ENCODE measurements at regions not wholly inside any gene's neighbourhood (a gene's known extent, or its start where the extent isn't known, plus 50 kb on each side); places are given as distances from the start of the nearest gene placed in this dataset.

- Mint-ChIP-seq H3K36me3 (ENCODE audit: low read depth, unreplicated experiment) (no peaks in the 10 kb centered on the region), H3K27ac (ENCODE audit: unreplicated experiment) (no peak overlapping the region), H3K27me3 (ENCODE audit: low read depth, unreplicated experiment) (no peaks in the 10 kb centered on the region), H3K4me1 (ENCODE audit: low read depth, unreplicated experiment) (no peaks in the 10 kb centered on the region), H3K4me3 (ENCODE audit: unreplicated experiment) (no peak overlapping the region), H3K9me3 (ENCODE audit: unreplicated experiment) (no peaks in the 10 kb centered on the region)
- Histone ChIP-seq H2AFZ (ENCODE audit: low read depth, low read length) (no peak overlapping the region), H3K79me2 (ENCODE audit: insufficient read depth, low read length) (no peaks in the 10 kb centered on the region), H3K4me1 (ENCODE audit: insufficient read depth, low read length) (no peaks in the 10 kb centered on the region), H3K9me3 (ENCODE audit: insufficient read depth, low read depth, low read length) (no peaks in the 10 kb centered on the region), H3K4me2 (ENCODE audit: low read length) (no peak overlapping the region), H4K20me1 (ENCODE audit: insufficient read depth, low read length) (no peaks in the 10 kb centered on the region), H3K27ac (ENCODE audit: low read depth, low read length) (no peak overlapping the region), H3K27me3 (ENCODE audit: insufficient read depth, low read length) (no peaks in the 10 kb centered on the region), H3K9ac (ENCODE audit: low read length) (no peak overlapping the region), H3K4me3 (ENCODE audit: insufficient read depth, low read depth, low read length) (no peak overlapping the region), H3K36me3 (ENCODE audit: insufficient read depth, low read length) (no peaks in the 10 kb centered on the region)
- FAIRE-seq: no peak
- TF ChIP-seq CTCF (IDR thresholded peaks at IDR 0.05; ENCODE audit: insufficient read depth, low read depth, low read length): no peak
- no peak for TF ChIP-seq EZH2 (IDR thresholded peaks at IDR 0.05; ENCODE audit: insufficient read depth, low read length)
- no peak for DNase-seq (ENCODE audit: low read depth)
Observed at GRCh38 chr13:69279213-69279612, 828.4 kb upstream of the ATXN8OS start.

- H3K9ac ChIP-seq (ENCODE audit: low read length): no peak overlapping the region
- H3K4me2 ChIP-seq (ENCODE audit: low read length): no peak overlapping the region
- H4K20me1 ChIP-seq (ENCODE audit: insufficient read depth, low read length): no peaks in the 10 kb centered on the region
- H2AFZ ChIP-seq (ENCODE audit: low read depth, low read length): no peak overlapping the region
- no peak overlapping the region for H3K4me3 ChIP-seq (ENCODE audit: insufficient read depth, low read depth, low read length)
- H3K9me3 ChIP-seq (ENCODE audit: insufficient read depth, low read depth, low read length): no peaks in the 10 kb centered on the region
- no peaks in the 10 kb centered on the region for H3K27me3 ChIP-seq (ENCODE audit: insufficient read depth, low read length)
- H3K4me1 ChIP-seq (ENCODE audit: insufficient read depth, low read length): no peaks in the 10 kb centered on the region
- H3K4me1 Mint-ChIP-seq (ENCODE audit: low read depth, unreplicated experiment): no peaks in the 10 kb centered on the region
- no peak overlapping the region for H3K27ac Mint-ChIP-seq (ENCODE audit: unreplicated experiment)
- no peaks in the 10 kb centered on the region for H3K36me3 ChIP-seq (ENCODE audit: insufficient read depth, low read length)
- TF ChIP-seq EZH2 (IDR thresholded peaks at IDR 0.05; ENCODE audit: insufficient read depth, low read length): no peak
- no peak for TF ChIP-seq CTCF (IDR thresholded peaks at IDR 0.05; ENCODE audit: insufficient read depth, low read depth, low read length)
- no peaks in the 10 kb centered on the region for H3K27me3 Mint-ChIP-seq (ENCODE audit: low read depth, unreplicated experiment)
- no peaks in the 10 kb centered on the region for H3K9me3 Mint-ChIP-seq (ENCODE audit: unreplicated experiment)
- H3K36me3 Mint-ChIP-seq (ENCODE audit: low read depth, unreplicated experiment): no peaks in the 10 kb centered on the region
- H3K79me2 ChIP-seq (ENCODE audit: insufficient read depth, low read length): no peaks in the 10 kb centered on the region
- DNase-seq (ENCODE audit: low read depth): no peak
- FAIRE-seq: no peak
- H3K4me3 Mint-ChIP-seq (ENCODE audit: unreplicated experiment): no peak overlapping the region
- H3K27ac ChIP-seq (ENCODE audit: low read depth, low read length): no peak overlapping the region
Observed at GRCh38 chr13:69274231-69274630, 833.4 kb upstream of the ATXN8OS start.

- TF ChIP-seq CTCF (IDR thresholded peaks at IDR 0.05; ENCODE audit: insufficient read depth, low read depth, low read length) (no peak), EZH2 (IDR thresholded peaks at IDR 0.05; ENCODE audit: insufficient read depth, low read length) (no peak)
- Mint-ChIP-seq H3K4me1 (ENCODE audit: low read depth, unreplicated experiment) (no peaks in the 10 kb centered on the region), H3K9me3 (ENCODE audit: unreplicated experiment) (peaks cover 4% of the 10 kb centered on the region), H3K36me3 (ENCODE audit: low read depth, unreplicated experiment) (no peaks in the 10 kb centered on the region), H3K27me3 (ENCODE audit: low read depth, unreplicated experiment) (no peaks in the 10 kb centered on the region), H3K4me3 (ENCODE audit: unreplicated experiment) (no peak overlapping the region), H3K27ac (ENCODE audit: unreplicated experiment) (no peak overlapping the region)
- Histone ChIP-seq H3K36me3 (ENCODE audit: insufficient read depth, low read length) (no peaks in the 10 kb centered on the region), H3K9me3 (ENCODE audit: insufficient read depth, low read depth, low read length) (no peaks in the 10 kb centered on the region), H3K27me3 (ENCODE audit: insufficient read depth, low read length) (no peaks in the 10 kb centered on the region), H3K9ac (ENCODE audit: low read length) (no peak overlapping the region), H3K4me2 (ENCODE audit: low read length) (no peak overlapping the region), H3K4me3 (ENCODE audit: insufficient read depth, low read depth, low read length) (no peak overlapping the region), H3K79me2 (ENCODE audit: insufficient read depth, low read length) (no peaks in the 10 kb centered on the region), H3K27ac (ENCODE audit: low read depth, low read length) (no peak overlapping the region), H4K20me1 (ENCODE audit: insufficient read depth, low read length) (no peaks in the 10 kb centered on the region), H2AFZ (ENCODE audit: low read depth, low read length) (no peak overlapping the region), H3K4me1 (ENCODE audit: insufficient read depth, low read length) (no peaks in the 10 kb centered on the region)
- DNase-seq (ENCODE audit: low read depth): no peak
- FAIRE-seq: no peak
Observed at GRCh38 chr13:69264362-69265334, 843.0 kb upstream of the ATXN8OS start.
